OCI-LY7 (cell line): ENCODE measurements at regions not wholly inside any gene's neighbourhood (a gene's known extent, or its start where the extent isn't known, plus 50 kb on each side); places are given as distances from the start of the nearest gene placed in this dataset.

Experiments used
- BruUV-seq: library from RNA; stranded (reverse); fragments of 400-500 nt; replicated peaks from 2 replicates; lab custom pipeline; 2021; lab: Mats Ljungman, UMichigan
- CTCF ChIA-PET: fragments of 300-600 bp; sonication (Branson Sonifier 250); formaldehyde crosslinking; loops from one replicate; lab custom pipeline; 2022; ENCODE audit warnings: antibody characterized with exemption; ENCODE audit not compliant: unreplicated experiment; lab: Charles Lee
- POLR2A ChIA-PET: fragments of 300-600 bp; sonication (Branson Sonifier 250); formaldehyde crosslinking; loops from one replicate; lab custom pipeline; 2022; ENCODE audit warnings: antibody characterized with exemption; lab: Charles Lee
- DNase-seq: peaks from one replicate; pipeline ENCODE4 v3.0.0-alpha.2; 2015; ENCODE audit warnings: low spot score
- H2AFZ ChIP-seq: fragments of 200-600 bp; sonication (generic), shearing (Covaris generic); 2 replicates; pipeline ENCODE4 v1.6.1; 2014; ENCODE audit warnings: mild to moderate bottlenecking, antibody characterized with exemption, low read length, moderate library complexity
- H3K27ac ChIP-seq: fragments of 200-600 bp; sonication (generic); 2 replicates; pipeline ENCODE4 v1.5.1; 2014; ENCODE audit warnings: mixed run types, low read depth, mild to moderate bottlenecking, moderate library complexity, low read length, inconsistent platforms; ENCODE audit not compliant: poor library complexity, severe bottlenecking
- H3K36me3 ChIP-seq: fragments of 200-600 bp; sonication (generic); 2 replicates; pipeline ENCODE4 v1.6.1; 2014; ENCODE audit warnings: mild to moderate bottlenecking, antibody characterized with exemption, low read length, moderate library complexity, mixed read lengths; ENCODE audit not compliant: insufficient read depth
- H3K4me1 ChIP-seq: fragments of 200-600 bp; sonication (generic); 2 replicates; pipeline ENCODE4 v1.5.1; 2014; ENCODE audit warnings: mild to moderate bottlenecking, low read length; ENCODE audit not compliant: insufficient read depth, poor library complexity, severe bottlenecking
- H3K4me2 ChIP-seq: fragments of 200-600 bp; sonication (generic); 2 replicates; pipeline ENCODE4 v1.6.1; 2014; ENCODE audit warnings: mild to moderate bottlenecking, low read length
- H3K4me3 ChIP-seq: fragments of 200-600 bp; sonication (generic); 2 replicates; pipeline ENCODE4 v1.5.1; 2014; ENCODE audit warnings: mild to moderate bottlenecking, low read depth, low read length; ENCODE audit not compliant: poor library complexity, severe bottlenecking
- H3K79me2 ChIP-seq: fragments of 200-600 bp; sonication (generic); 2 replicates; pipeline ENCODE4 v1.6.1; 2016; ENCODE audit warnings: low read depth, mild to moderate bottlenecking, low read length, moderate library complexity, mixed read lengths; ENCODE audit not compliant: insufficient read depth
- H3K9me2 ChIP-seq: fragments of 200-600 bp; sonication (generic); 2 replicates; pipeline ENCODE4 v1.6.1; 2016; ENCODE audit warnings: mild to moderate bottlenecking, low read length, mixed read lengths; ENCODE audit not compliant: insufficient read depth
- H3K9me3 ChIP-seq: fragments of 200-600 bp; sonication (generic); 2 replicates; pipeline ENCODE4 v1.6.1; 2014; ENCODE audit warnings: mild to moderate bottlenecking, mixed run types, low read length, mixed read lengths
- H4K20me1 ChIP-seq: fragments of 200-600 bp; sonication (generic); 2 replicates; pipeline ENCODE4 v1.6.1; 2014; ENCODE audit warnings: mild to moderate bottlenecking, antibody characterized with exemption, low read length, moderate library complexity, mixed read lengths; ENCODE audit not compliant: insufficient read depth
- EZH2phosphoT487 ChIP-seq: fragments of 200-600 bp; sonication (generic); IDR thresholded peaks from 2 replicates; pipeline ENCODE4 v1.6.1; 2018; ENCODE audit warnings: low read depth, borderline replicate concordance, mild to moderate bottlenecking, mixed run types, antibody characterized with exemption, low read length, moderate library complexity, mixed read lengths
- intact Hi-C: fragments of 100-400 bp; cut with micrococcal nuclease; formaldehyde crosslinking; loops from one replicate; pipeline ENCODE4 v1.10.0; 2022; ENCODE audit not compliant: unreplicated experiment
- TF ChIP-seq, protein P1 (sequence below): fragments of 200-600 bp; sonication (generic); conservative IDR thresholded peaks from 2 replicates; pipeline ENCODE4 v1.5.1; 2014; ENCODE audit warnings: mild to moderate bottlenecking, antibody characterized with exemption, low read length, moderate library complexity, mixed read lengths

DNA sequence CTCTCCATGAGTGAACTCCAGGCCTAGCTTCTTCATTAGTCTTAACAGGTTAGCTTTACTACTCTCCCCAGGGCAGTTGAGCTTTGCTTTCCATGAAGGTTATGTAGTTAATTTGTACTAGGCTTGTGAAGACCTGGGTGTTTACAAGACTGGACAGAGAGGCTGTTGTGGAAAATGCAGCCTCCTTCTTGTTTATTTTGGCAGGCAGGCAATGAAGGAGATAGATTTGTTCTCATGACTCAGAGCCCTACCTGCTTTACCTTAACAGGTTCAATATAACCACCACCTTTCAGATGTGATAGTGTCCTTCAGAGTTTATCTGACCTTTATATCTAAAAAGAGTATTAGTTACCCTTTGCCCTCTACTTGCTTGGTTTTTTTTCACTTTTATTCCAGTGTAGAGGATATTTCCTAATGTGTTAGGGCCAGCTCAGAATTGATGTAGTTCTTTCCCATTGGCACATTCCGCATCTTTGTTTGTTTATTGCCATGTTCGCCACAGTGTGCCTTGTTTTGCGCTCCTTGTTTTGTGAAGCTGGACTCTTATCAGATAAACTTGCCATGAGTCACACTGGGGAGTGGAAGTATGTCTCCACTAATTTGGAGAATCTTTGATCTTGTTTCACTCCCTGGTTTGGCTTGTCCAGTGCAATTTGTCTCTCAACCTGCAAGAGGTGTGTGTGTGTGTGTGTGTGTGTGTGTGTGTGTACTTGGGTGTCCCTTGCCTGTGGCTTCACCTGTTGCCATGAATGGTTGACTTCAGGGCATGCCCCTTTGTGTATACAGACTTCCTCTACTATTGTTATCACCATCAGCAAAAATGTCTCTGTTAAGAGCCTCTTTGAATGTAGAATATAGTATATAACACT, 87.4 kb upstream of the MACF1 start:
- Histone ChIP-seq H3K79me2 (no peaks in the 10 kb centered on the region), H3K4me1 (no peaks in the 10 kb centered on the region), H3K36me3 (no peaks in the 10 kb centered on the region), H3K4me3 (no peak overlapping the region), H4K20me1 (no peaks in the 10 kb centered on the region), H3K9me3 (no peaks in the 10 kb centered on the region), H3K9me2 (no peaks in the 10 kb centered on the region), H3K27ac (no peak overlapping the region), H3K4me2 (no peak overlapping the region), H2AFZ (no peak overlapping the region)
- intact Hi-C loops = no loop called here
- DNase-seq = no peak
- no TSS peak for BruUV-seq
- no peak for TF ChIP-seq EZH2phosphoT487
- TF ChIP-seq, protein P1, sequence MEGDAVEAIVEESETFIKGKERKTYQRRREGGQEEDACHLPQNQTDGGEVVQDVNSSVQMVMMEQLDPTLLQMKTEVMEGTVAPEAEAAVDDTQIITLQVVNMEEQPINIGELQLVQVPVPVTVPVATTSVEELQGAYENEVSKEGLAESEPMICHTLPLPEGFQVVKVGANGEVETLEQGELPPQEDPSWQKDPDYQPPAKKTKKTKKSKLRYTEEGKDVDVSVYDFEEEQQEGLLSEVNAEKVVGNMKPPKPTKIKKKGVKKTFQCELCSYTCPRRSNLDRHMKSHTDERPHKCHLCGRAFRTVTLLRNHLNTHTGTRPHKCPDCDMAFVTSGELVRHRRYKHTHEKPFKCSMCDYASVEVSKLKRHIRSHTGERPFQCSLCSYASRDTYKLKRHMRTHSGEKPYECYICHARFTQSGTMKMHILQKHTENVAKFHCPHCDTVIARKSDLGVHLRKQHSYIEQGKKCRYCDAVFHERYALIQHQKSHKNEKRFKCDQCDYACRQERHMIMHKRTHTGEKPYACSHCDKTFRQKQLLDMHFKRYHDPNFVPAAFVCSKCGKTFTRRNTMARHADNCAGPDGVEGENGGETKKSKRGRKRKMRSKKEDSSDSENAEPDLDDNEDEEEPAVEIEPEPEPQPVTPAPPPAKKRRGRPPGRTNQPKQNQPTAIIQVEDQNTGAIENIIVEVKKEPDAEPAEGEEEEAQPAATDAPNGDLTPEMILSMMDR = no peak
- ChIA-PET CTCF (interaction anchor here (0.5 kb wide), 1 partner anchor 490 kb away, joined by 3 read pairs; no protein-coding TSS in a partner anchor), POLR2A (no interaction called here)

- BruUV-seq = no TSS peak
- Histone ChIP-seq H2AFZ (no peak overlapping the region), H3K79me2 (no peaks in the 10 kb centered on the region), H3K4me2 (no peak overlapping the region), H3K27ac (no peak overlapping the region), H4K20me1 (no peaks in the 10 kb centered on the region), H3K9me2 (no peaks in the 10 kb centered on the region), H3K9me3 (no peaks in the 10 kb centered on the region), H3K4me1 (no peaks in the 10 kb centered on the region), H3K36me3 (no peaks in the 10 kb centered on the region), H3K4me3 (no peak overlapping the region)
- intact Hi-C loops = no loop called here
- CTCF ChIA-PET = no interaction called here
- TF ChIP-seq, protein P1 = no peak
- TF ChIP-seq EZH2phosphoT487 = no peak
- POLR2A ChIA-PET = no interaction called here
- DNase-seq = no peak
Observed at GRCh38 chr1:39117899-39118450, 86.5 kb upstream of the MACF1 start.

DNA sequence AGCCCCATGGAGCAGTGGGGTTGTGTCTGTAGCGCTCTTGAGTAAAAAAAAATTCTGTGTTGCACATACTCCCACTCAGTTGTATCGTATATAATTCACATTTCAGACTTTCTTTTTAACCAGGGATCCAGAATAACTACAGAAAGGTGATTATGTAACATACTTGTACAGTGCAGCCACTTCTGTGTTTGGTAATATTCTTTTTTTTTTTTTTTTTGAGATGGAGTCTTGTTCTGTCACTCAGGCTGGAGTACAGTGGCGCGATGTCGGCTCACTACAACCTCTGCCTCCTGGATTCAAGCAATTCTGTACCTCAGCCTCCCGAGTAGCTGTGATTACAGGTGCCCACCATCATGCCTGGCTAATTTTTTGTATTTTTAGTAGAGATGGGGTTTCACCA, 82.4 kb upstream of the MACF1 start:
- Histone ChIP-seq H3K4me3 (no peak overlapping the region), H3K79me2 (no peaks in the 10 kb centered on the region), H3K36me3 (no peaks in the 10 kb centered on the region), H4K20me1 (no peaks in the 10 kb centered on the region), H2AFZ (no peak overlapping the region), H3K27ac (no peak overlapping the region), H3K9me2 (no peaks in the 10 kb centered on the region), H3K9me3 (no peaks in the 10 kb centered on the region), H3K4me2 (no peak overlapping the region), H3K4me1 (no peaks in the 10 kb centered on the region)
- no TSS peak for BruUV-seq
- TF ChIP-seq, protein P1 = no peak
- no peak for TF ChIP-seq EZH2phosphoT487
- no peak for DNase-seq
- POLR2A ChIA-PET = no interaction called here
- intact Hi-C loops = no loop called here
- CTCF ChIA-PET = no interaction called here
